SK-N-SH (cell line): ENCODE measurements at regions not wholly inside any gene's neighbourhood (a gene's known extent, or its start where the extent isn't known, plus 50 kb on each side); places are given as distances from the start of the nearest gene placed in this dataset.

Experiments
- CTCF ChIA-PET: fragments of 300-600, 350-600 bp; formaldehyde crosslinking; extraction: SDS; loops from one replicate; lab custom pipeline; 2021; lab: Yijun Ruan, JAX
- POLR2A ChIA-PET: fragments of 350-600 bp; sonication (Branson Sonifier 250); formaldehyde crosslinking; extraction: SDS; loops from one replicate; lab custom pipeline; 2020; ENCODE audit warnings: antibody characterized with exemption, inconsistent platforms; lab: Yijun Ruan, JAX
- DNase-seq: peaks from one replicate; pipeline ENCODE4 v3.0.0; 2012
- H2AFZ ChIP-seq: fragments of 200-600 bp; sonication (generic); 2 replicates; pipeline ENCODE4 v1.8.1; 2016; ENCODE audit warnings: antibody characterized with exemption, mild to moderate bottlenecking, low read depth
- H3F3A ChIP-seq: fragments of 200-600 bp; sonication (generic); replicated peaks from 2 replicates; pipeline ENCODE3; 2016; ENCODE audit warnings: antibody characterized with exemption, mild to moderate bottlenecking; ENCODE audit not compliant: insufficient read depth
- H3K27ac ChIP-seq, 2 experiments: fragments of 200-500 bp in 1 of 2; fragments of 200-600 bp in 1 of 2; sonication (Bioruptor generic) in 1 of 2; sonication (generic), shearing (Covaris generic) in 1 of 2; 2 replicates each; pipeline versions ENCODE4 v1.5.1 to v1.6.1; 2014 to 2016; ENCODE audit warnings: low read depth in 2 of 2, inconsistent platforms in 1 of 2, low read length in 1 of 2, mild to moderate bottlenecking in 1 of 2, mixed read lengths in 1 of 2
- H3K27me3 ChIP-seq: fragments of 200-600 bp; sonication (generic), shearing (Covaris generic); 2 replicates; pipeline ENCODE4 v1.6.1; 2016; ENCODE audit warnings: mixed run types; ENCODE audit not compliant: insufficient read depth
- H3K36me3 ChIP-seq, 2 experiments: fragments of 200-500 bp in 1 of 2; fragments of 200-600 bp in 1 of 2; sonication (Bioruptor generic) in 1 of 2; sonication (generic) in 1 of 2; replicated peaks in 1 of 2; 2 replicates each; pipeline versions ENCODE3 to v1.5.1; 2014 to 2016; ENCODE audit warnings: low read length in 1 of 2, mild to moderate bottlenecking in 1 of 2; ENCODE audit not compliant: insufficient read depth in 2 of 2, control insufficient read depth in 1 of 2
- H3K4me1 ChIP-seq, 2 experiments: fragments of 200-500 bp in 1 of 2; fragments of 200-600 bp in 1 of 2; sonication (Bioruptor generic) in 1 of 2; sonication (generic), shearing (Covaris generic) in 1 of 2; 2 replicates each; pipeline versions ENCODE4 v1.5.1 to v1.6.1; 2014 to 2016; ENCODE audit warnings: low read depth in 1 of 2, low read length in 1 of 2, mixed run types in 1 of 2; ENCODE audit not compliant: insufficient read depth in 2 of 2, control insufficient read depth in 1 of 2
- H3K4me2 ChIP-seq: fragments of 200-600 bp; sonication (generic), shearing (Covaris generic); 2 replicates; pipeline ENCODE4 v1.6.1; 2017; ENCODE audit warnings: mixed run types
- H3K4me3 ChIP-seq, 2 experiments: fragments of 200-500 bp in 1 of 2; fragments of 200-600 bp in 1 of 2; sonication (Bioruptor generic) in 1 of 2; sonication (generic), shearing (Covaris generic) in 1 of 2; 2 replicates each; pipeline versions ENCODE4 v1.5.1 to v1.8.1; 2014 to 2016; ENCODE audit warnings: low read depth in 2 of 2, inconsistent platforms in 1 of 2, low read length in 1 of 2, mild to moderate bottlenecking in 1 of 2, mixed read lengths in 1 of 2, moderate library complexity in 1 of 2
- H3K79me2 ChIP-seq: fragments of 200-600 bp; sonication (generic); 2 replicates; pipeline ENCODE4 v1.8.1; 2017; ENCODE audit warnings: mild to moderate bottlenecking; ENCODE audit not compliant: insufficient read depth
- H3K9ac ChIP-seq: fragments of 200-600 bp; sonication (generic); 2 replicates; pipeline ENCODE4 v1.6.1; 2017; ENCODE audit warnings: mixed run types
- H3K9me2 ChIP-seq: fragments of 200-600 bp; sonication (generic); 2 replicates; pipeline ENCODE4 v1.6.1; 2017; ENCODE audit warnings: mixed run types
- H3K9me3 ChIP-seq: fragments of 200-600 bp; sonication (generic); 2 replicates; pipeline ENCODE4 v1.6.1; 2017; ENCODE audit warnings: mixed run types, mild to moderate bottlenecking, moderate library complexity
- H4K20me1 ChIP-seq: fragments of 200-600 bp; sonication (generic); 2 replicates; pipeline ENCODE4 v1.6.1; 2017; ENCODE audit warnings: mild to moderate bottlenecking, mixed run types; ENCODE audit not compliant: insufficient read depth
- CHD2 ChIP-seq: fragments of 150-350 bp; IDR thresholded peaks from 2 replicates; pipeline ENCODE4 v1.6.1; 2018; ENCODE audit warnings: low read length; ENCODE audit not compliant: partially characterized antibody
- EZH2phosphoT487 ChIP-seq: fragments of 200-600 bp; sonication (generic); IDR thresholded peaks from 2 replicates; pipeline ENCODE4 v1.6.1; 2017; ENCODE audit warnings: low read depth, mixed run types, mild to moderate bottlenecking, antibody characterized with exemption, moderate library complexity, borderline replicate concordance
- FOXM1 ChIP-seq: IDR thresholded peaks from 2 replicates; pipeline ENCODE4 v1.4.0; 2012; ENCODE audit warnings: low read depth, mild to moderate bottlenecking
- MXI1 ChIP-seq: IDR thresholded peaks from 2 replicates; pipeline ENCODE4 v1.6.1; 2012; ENCODE audit warnings: mild to moderate bottlenecking, low read depth, low read length, improper control_type of control experiment
- NFIC ChIP-seq: IDR thresholded peaks from 2 replicates; pipeline ENCODE4 v1.4.0; 2012; ENCODE audit warnings: borderline replicate concordance
- NRF1 ChIP-seq: IDR thresholded peaks from 2 replicates; pipeline ENCODE4 v1.6.1; 2012; ENCODE audit warnings: low read depth, mild to moderate bottlenecking, low read length
- POLR2AphosphoS5 ChIP-seq: IDR thresholded peaks from 2 replicates; pipeline ENCODE4 v1.6.1; 2012; ENCODE audit warnings: low read depth, low read length
- RAD21 ChIP-seq: IDR thresholded peaks from 2 replicates; pipeline ENCODE4 v1.6.1; 2012; ENCODE audit warnings: mild to moderate bottlenecking, low read length
- REST ChIP-seq: IDR thresholded peaks from 2 replicates; pipeline ENCODE4 v1.6.1; 2012; ENCODE audit warnings: mild to moderate bottlenecking, low read depth, low read length, moderate library complexity
- RFX5 ChIP-seq: IDR thresholded peaks from 2 replicates; pipeline ENCODE4 v1.6.1; 2012; ENCODE audit warnings: mild to moderate bottlenecking, improper control_type of control experiment, low read length
- SMC3 ChIP-seq: IDR thresholded peaks from 2 replicates; pipeline ENCODE4 v1.6.1; 2012; ENCODE audit warnings: low read depth, low read length, improper control_type of control experiment
- TAF1 ChIP-seq: IDR thresholded peaks from 2 replicates; pipeline ENCODE4 v1.6.1; 2012; ENCODE audit warnings: low read depth, mild to moderate bottlenecking, low read length, moderate library complexity, borderline replicate concordance
- TCF12 ChIP-seq: IDR thresholded peaks from 2 replicates; pipeline ENCODE4 v1.4.0; 2012
- WGBS: methylation state at CpG from one replicate; pipeline ENCODE4 v1.1.6; 2017; ENCODE audit warnings: low lambda C conversion rate; 5-methylcytosine and 5-hydroxymethylcytosine counted together
- TF ChIP-seq, protein P1 (sequence below): fragments of 200-600 bp; sonication (generic); IDR thresholded peaks from 2 replicates; pipeline ENCODE4 v1.6.1; 2017; ENCODE audit warnings: antibody characterized with exemption, mild to moderate bottlenecking, moderate library complexity
- TF ChIP-seq, protein P2 (sequence below): fragments of 150-350 bp; IDR thresholded peaks from 2 replicates; pipeline ENCODE4 v1.6.1; 2017; ENCODE audit warnings: antibody characterized with exemption, low read length, low read depth, borderline replicate concordance

DNA sequence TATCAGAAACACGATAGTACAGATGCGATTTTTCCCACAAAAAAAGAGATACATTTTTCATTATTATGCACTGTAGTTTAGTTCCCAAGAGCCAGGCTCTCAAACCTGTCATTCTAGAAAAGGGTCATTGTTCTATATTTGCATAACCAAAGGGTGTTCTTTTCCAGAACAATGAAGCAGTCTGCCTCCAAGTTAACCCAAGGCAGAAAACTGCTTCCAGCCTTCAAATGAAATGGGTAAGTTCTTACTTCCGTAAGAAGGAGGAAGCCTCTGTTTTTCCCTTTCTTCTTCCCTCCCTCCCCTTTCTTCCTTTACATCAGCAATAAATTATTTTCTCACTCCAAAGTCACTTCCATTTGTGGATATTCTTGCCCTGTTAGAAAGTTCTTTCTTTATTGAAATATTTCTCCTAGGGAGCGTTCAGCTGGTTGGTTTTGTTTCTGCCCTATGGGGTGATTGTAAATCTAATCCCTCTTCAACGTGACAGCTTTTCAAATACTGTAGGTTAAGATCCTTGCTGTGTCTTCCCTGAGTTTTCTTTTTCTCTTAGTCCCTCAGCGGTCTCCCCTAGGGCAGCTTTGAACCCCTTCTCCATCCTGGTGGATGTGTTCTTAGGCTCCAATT lies 77.3 kb upstream of the PTGFRN start:
- WGBS = 72% methylated on average over 6 of the region's 6 CpGs
- Histone ChIP-seq H3K36me3 (no peaks in the 10 kb centered on the region), H3K27me3 (no peaks in the 10 kb centered on the region), H3F3A (no peaks in the 10 kb centered on the region), H3K4me1 (no peaks in the 10 kb centered on the region; a peak in 2 of 4 replicates), H3K4me3 (no peak overlapping the region), H2AFZ (no peak overlapping the region), H3K27ac (no peak overlapping the region), H3K79me2 (no peaks in the 10 kb centered on the region), H3K9me3 (no peaks in the 10 kb centered on the region), H3K9ac (no peak overlapping the region), H3K9me2 (no peaks in the 10 kb centered on the region), H3K4me2 (no peak overlapping the region), H4K20me1 (no peaks in the 10 kb centered on the region)
- POLR2A ChIA-PET = no interaction called here
- TF ChIP-seq MXI1 (no peak), CHD2 (no peak), RAD21 (no peak), NFIC (no peak), REST (no peak), POLR2AphosphoS5 (no peak), TAF1 (no peak), FOXM1 (no peak), SMC3 (no peak), RFX5 (no peak), EZH2phosphoT487 (no peak), NRF1 (no peak), TCF12 (no peak)
- TF ChIP-seq, protein P1, sequence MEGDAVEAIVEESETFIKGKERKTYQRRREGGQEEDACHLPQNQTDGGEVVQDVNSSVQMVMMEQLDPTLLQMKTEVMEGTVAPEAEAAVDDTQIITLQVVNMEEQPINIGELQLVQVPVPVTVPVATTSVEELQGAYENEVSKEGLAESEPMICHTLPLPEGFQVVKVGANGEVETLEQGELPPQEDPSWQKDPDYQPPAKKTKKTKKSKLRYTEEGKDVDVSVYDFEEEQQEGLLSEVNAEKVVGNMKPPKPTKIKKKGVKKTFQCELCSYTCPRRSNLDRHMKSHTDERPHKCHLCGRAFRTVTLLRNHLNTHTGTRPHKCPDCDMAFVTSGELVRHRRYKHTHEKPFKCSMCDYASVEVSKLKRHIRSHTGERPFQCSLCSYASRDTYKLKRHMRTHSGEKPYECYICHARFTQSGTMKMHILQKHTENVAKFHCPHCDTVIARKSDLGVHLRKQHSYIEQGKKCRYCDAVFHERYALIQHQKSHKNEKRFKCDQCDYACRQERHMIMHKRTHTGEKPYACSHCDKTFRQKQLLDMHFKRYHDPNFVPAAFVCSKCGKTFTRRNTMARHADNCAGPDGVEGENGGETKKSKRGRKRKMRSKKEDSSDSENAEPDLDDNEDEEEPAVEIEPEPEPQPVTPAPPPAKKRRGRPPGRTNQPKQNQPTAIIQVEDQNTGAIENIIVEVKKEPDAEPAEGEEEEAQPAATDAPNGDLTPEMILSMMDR = no peak
- TF ChIP-seq, protein P2, sequence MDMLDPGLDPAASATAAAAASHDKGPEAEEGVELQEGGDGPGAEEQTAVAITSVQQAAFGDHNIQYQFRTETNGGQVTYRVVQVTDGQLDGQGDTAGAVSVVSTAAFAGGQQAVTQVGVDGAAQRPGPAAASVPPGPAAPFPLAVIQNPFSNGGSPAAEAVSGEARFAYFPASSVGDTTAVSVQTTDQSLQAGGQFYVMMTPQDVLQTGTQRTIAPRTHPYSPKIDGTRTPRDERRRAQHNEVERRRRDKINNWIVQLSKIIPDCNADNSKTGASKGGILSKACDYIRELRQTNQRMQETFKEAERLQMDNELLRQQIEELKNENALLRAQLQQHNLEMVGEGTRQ = no peak
- no peak for DNase-seq
- CTCF ChIA-PET = interaction anchor here (1.0 to 1.4 kb wide), 2 partner anchors 10 to 95 kb away, joined by 3 to 4 read pairs; no protein-coding TSS in a partner anchor
